ENCODE measurements at regions not wholly inside any gene's neighbourhood (a gene's known extent, or its start where the extent isn't known, plus 50 kb on each side); places are given as distances from the start of the nearest gene placed in this dataset.

GRCh38 chr18:78884502-78884901, 95.1 kb upstream of the SALL3 start:
- DNase-seq (ENCODE audit: low read depth) = no peak
- no peak overlapping the region for H3K4me3 ChIP-seq (ENCODE audit: low read depth, low read length)
- TF ChIP-seq CTCF (conservative IDR thresholded peaks at IDR 0.05; ENCODE audit: low read depth, low read length) = no peak

DNA sequence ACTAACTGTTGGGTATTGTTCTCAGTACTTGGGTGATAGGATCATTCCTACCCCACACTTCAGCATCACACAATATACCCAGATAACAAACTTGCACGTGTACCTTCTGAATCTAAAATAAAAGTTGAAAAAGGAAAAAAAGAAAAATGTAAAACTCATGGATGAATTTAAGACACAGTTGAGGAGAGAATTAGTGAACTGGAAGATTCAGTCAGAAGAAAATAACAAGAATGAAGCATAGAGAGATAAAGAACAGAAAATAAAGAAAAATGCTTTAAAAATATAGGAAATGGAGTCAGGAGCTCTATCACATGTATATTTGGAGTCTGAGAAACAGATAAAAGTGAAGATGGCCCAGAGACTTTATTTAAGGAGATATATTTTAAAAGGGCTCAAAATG, 90.4 kb upstream of the SALL3 start:
- no peak for DNase-seq (ENCODE audit: low read depth)
- H3K4me3 ChIP-seq (ENCODE audit: low read depth, low read length) = no peak overlapping the region
- no peak for TF ChIP-seq CTCF (conservative IDR thresholded peaks at IDR 0.05; ENCODE audit: low read depth, low read length)

- DNase-seq (ENCODE audit: low read depth) = no peak
- no peak for TF ChIP-seq CTCF (conservative IDR thresholded peaks at IDR 0.05; ENCODE audit: low read depth, low read length)
- H3K4me3 ChIP-seq (ENCODE audit: low read depth, low read length) = no peak overlapping the region
Observed at GRCh38 chr18:78890388-78890787, 89.2 kb upstream of the SALL3 start.

GRCh38 chr18:78891185-78891762, 88.3 kb upstream of the SALL3 start:
- DNase-seq (ENCODE audit: low read depth) = no peak
- TF ChIP-seq CTCF (conservative IDR thresholded peaks at IDR 0.05; ENCODE audit: low read depth, low read length) = no peak
- no peak overlapping the region for H3K4me3 ChIP-seq (ENCODE audit: low read depth, low read length)

- no peak for DNase-seq (ENCODE audit: low read depth)
- TF ChIP-seq CTCF (conservative IDR thresholded peaks at IDR 0.05; ENCODE audit: low read depth, low read length) = no peak
Observed at GRCh38 chr18:78892177-78892576, 87.4 kb upstream of the SALL3 start.

GRCh38 chr18:78892721-78893120, 86.9 kb upstream of the SALL3 start:
- DNase-seq (ENCODE audit: low read depth) = no peak
- no peak for TF ChIP-seq CTCF (conservative IDR thresholded peaks at IDR 0.05; ENCODE audit: low read depth, low read length)
- H3K4me3 ChIP-seq (ENCODE audit: low read depth, low read length) = no peak overlapping the region

More at GRCh38 chr18:78892177-78892576, 87.4 kb upstream of the SALL3 start:
- H3K4me3 ChIP-seq (ENCODE audit: low read depth, low read length) = no peak overlapping the region

GRCh38 chr18:78893281-78894032, 86.2 kb upstream of the SALL3 start:
- DNase-seq (ENCODE audit: low read depth) = no peak
- TF ChIP-seq CTCF (conservative IDR thresholded peaks at IDR 0.05; ENCODE audit: low read depth, low read length) = no peak
- no peak overlapping the region for H3K4me3 ChIP-seq (ENCODE audit: low read depth, low read length)
